Dedifferentiated amniotic fluid mesenchymal stem cell (primary cell): ENCODE measurements at regions not wholly inside any gene's neighbourhood (a gene's known extent, or its start where the extent isn't known, plus 50 kb on each side); places are given as distances from the start of the nearest gene placed in this dataset.

Source experiments
- DNase-seq: peaks from one replicate; pipeline ENCODE4 v3.0.0-alpha.2; 2016; ENCODE audit errors: extremely low spot score

DNA sequence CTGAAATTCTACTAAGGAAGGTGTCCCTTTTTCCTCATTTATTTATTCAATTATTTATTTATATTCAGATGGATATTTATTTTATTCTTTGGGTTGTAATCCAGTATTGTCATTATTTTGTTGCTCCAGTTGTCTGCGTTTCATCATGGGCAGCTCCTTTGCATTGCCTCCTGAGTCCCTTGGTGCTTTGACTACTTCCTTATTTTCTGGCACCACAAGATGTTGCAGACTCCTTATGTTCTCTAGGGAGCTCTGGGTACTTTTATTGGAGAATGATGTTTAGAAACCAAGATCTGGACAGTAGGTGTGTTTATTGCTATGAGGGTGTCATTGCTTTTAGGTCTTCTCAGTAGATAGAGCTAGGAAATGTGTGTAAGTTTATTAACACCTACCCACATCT lies 59.9 kb upstream of the ERRFI1 start:
- no peak for DNase-seq

DNA sequence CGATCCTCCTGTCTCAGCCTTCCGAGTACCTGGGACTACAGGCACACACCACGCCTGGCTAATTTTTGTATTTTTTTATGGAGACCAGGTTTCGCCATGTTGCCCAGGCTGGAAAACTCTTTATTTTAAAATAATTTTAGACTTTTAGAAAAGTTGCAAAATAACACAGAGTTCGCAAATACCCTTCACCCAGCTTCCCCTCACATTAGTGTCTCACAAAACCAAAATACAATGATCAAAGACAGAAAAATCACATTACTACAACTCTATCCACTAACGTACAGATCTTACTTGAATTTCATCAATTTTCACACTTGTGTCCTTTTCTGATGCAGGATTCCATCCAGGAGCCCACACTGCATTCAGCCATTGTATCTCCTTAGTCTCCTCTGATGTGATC lies 58.8 kb upstream of the ERRFI1 start:
- no peak for DNase-seq

DNA sequence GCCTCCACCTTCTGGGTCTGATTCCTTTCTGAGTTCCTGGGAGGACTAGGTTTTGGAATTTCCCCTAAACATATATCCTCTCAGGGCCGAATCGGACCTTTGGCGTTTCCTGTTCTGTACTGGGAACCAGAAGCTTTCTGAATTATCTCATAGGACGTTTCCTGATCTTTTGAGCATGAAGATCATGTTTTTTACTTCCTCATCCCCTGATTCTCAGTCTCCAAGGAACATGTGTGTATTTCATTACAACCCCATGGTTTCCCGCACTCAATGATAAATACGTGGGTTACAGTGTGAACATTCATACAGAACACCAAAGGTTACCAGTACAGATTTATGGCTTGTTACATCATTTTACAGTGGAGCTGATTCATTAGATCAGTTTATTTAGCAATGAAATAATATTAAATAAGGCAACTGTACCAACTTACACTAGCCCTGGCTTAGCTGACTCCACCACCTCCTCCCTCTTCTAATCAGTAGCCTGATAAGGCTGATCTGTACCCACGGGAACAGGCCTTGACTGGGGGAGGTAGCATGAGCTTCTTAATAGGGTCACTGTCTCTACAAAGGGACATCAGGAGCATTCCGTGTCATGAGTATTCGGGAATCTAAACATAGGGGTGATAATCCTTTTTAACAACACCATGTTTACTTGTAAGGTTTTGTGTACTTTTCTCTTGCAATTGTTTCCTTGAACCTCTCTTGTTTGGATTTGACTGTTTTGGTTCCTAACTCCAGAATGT lies 57.8 kb upstream of the ERRFI1 start:
- DNase-seq, result no peak

DNA sequence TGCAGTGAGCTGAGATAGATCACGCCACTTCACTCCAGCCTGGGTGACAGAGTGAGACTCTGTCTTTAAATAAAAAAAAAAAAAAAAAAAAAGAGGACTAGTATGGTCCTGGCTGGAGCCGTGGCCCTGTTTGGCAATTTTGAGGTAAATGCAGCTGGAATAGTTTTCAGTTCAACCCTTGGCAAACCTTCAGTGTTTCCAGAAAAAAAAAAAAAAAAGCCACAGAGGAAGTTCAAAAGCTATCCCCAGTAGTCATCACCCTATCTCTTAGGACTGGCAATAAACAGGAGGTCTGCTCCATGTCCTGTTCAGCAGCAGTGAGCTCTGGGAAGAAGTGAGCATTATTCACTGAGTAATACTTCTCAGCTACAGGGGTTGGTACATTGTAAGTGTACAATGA lies 56.8 kb upstream of the ERRFI1 start:
- DNase-seq, result no peak

DNA sequence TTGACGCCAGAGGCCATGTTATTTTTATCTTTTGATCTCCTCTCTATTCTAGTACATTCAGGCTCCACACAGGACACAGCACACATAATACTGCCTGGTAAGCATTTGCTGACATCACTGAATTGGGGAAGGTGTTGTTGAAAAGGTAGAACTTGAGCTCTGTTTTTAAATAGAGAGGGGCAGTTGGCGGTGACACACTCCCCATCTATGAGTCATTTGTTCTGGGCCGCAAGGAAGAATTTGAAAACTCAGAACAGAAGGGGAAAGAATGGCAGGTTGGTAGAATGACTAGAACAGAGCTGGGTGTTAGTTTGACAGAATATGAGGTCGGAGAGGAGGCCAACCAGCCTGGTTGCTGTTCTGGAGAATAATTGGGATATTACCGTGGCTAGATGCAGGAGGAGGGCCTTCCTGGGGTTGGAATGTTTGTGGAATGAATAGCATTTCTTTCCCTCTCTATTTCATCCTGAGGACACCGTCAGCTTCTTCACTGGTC lies 52.1 kb upstream of the ERRFI1 start:
- no peak for DNase-seq

DNA sequence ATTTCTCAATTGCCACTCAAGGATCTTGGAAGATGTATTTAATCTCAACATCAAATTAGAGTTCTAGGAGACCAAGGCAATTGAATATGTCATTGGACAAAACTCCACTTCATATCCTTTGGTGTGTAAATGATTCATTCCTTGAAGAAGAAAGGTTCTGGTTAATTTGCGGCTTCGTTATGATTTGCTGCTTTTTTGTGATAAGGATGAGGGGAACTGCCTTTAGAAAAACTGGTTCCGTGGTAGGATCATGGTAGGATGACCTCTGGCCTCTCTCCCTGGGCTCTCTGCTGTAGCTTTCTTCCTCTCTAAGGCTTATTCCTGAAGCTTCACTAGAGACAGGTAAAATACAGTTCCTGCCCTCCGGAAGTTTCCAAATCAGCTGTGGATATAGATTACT lies 51.5 kb upstream of the ERRFI1 start:
- DNase-seq, result no peak

DNA sequence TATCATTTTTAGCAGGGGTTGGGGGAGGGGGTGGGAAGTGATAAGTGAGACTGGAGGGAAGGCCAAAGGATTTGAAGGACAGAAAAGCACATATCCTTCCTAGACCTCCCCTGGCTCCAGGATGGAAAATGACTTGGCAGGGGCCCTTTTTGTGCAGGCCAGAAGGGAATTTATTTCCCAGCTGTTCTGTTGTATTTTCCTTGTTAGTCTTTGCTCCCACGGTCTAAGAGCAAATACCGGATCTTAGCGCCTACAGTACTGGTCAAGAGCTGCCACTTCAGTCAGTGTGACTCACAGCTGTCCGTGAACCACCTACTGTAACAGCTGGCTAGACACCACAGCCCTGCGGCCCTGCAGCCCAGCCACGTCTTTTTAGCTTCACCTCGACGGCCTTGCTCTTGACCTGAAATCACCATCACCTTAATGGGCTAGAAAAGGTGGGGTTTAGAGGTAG lies 51.0 kb upstream of the ERRFI1 start:
- DNase-seq, result peak; percentile 74

DNA sequence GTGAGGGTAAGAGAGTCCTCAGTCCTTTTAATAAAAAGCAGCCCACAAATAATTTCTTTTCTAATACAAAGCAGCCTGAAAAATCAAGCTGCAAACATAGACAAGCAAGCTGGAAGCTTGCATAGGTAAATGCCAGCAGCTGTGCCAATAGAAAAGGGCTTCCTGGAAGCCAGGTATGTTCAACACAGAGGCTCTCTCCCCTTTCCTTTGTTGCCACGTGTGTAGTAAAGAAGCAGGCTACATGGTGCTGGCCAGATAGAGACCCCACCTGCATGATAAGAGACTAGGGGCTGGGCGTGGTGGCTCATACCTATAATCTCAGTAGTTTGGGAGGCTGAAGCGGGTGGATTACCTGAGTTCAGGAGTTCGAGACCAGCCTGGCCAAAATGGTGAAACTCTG lies 50.1 kb upstream of the ERRFI1 start:
- DNase-seq, result no peak
